K562 (cell line): ENCODE measurements at regions not wholly inside any gene's neighbourhood (a gene's known extent, or its start where the extent isn't known, plus 50 kb on each side); places are given as distances from the start of the nearest gene placed in this dataset.

Source experiments
- CTBP1 ChIP-seq: fragments of 450-650 bp; IDR thresholded peaks from 2 replicates; pipeline ENCODE4 v1.6.1; 2016; ENCODE audit warnings: borderline replicate concordance
- CTCF ChIP-seq, 3 experiments: IDR thresholded peaks in 2 of 3; conservative IDR thresholded peaks in 1 of 3; 2 replicates each; pipeline ENCODE4 v1.5.1; 2011 to 2012; ENCODE audit warnings: low read length in 3 of 3, mild to moderate bottlenecking in 3 of 3, control low read depth in 2 of 3, improper control_type of control experiment in 1 of 3, inconsistent platforms in 1 of 3, low read depth in 1 of 3, mixed read lengths in 1 of 3, moderate library complexity in 1 of 3; ENCODE audit not compliant: insufficient read depth in 2 of 3
- FOXM1 ChIP-seq, 2 experiments: fragments of 450-650 bp in 1 of 2; sonication (generic) in 1 of 2; formaldehyde crosslinking in 1 of 2; IDR thresholded peaks; 2 replicates each; pipeline versions ENCODE4 v1.6.1 to v1.9.0; 2017 to 2022; ENCODE audit warnings: low read depth in 2 of 2, mild to moderate bottlenecking in 2 of 2, missing genetic modification reagents in 1 of 2, moderate library complexity in 1 of 2
- JUND ChIP-seq, 2 experiments: IDR thresholded peaks; 2 replicates in 1 of 2; 3 replicates in 1 of 2; pipeline ENCODE4 v1.6.1; 2011; ENCODE audit warnings: borderline replicate concordance in 2 of 2, low read depth in 2 of 2, low read length in 2 of 2, improper control_type of control experiment in 1 of 2, missing biosample characterization in 1 of 2, missing genetic modification characterization in 1 of 2, missing genetic modification reagents in 1 of 2
- L3MBTL2 ChIP-seq: fragments of 450-650 bp; IDR thresholded peaks from 2 replicates; pipeline ENCODE4 v1.6.1; 2016; ENCODE audit warnings: mild to moderate bottlenecking, moderate library complexity
- NFE2L1 ChIP-seq: fragments of 450-650 bp; IDR thresholded peaks from 2 replicates; pipeline ENCODE4 v1.6.1; 2016; ENCODE audit warnings: missing genetic modification characterization, low read depth, mild to moderate bottlenecking, missing compliant biosample characterization, moderate library complexity, borderline replicate concordance
- POLR2A ChIP-seq: fragments of 450-650 bp; conservative IDR thresholded peaks from 2 replicates; pipeline ENCODE4 v1.6.1; 2016
- POLR2AphosphoS2 ChIP-seq: IDR thresholded peaks from 2 replicates; pipeline ENCODE4 v1.6.1; 2012; ENCODE audit warnings: low read length, improper control_type of control experiment
- SMC3 ChIP-seq: conservative IDR thresholded peaks from 2 replicates; pipeline ENCODE4 v1.6.1; 2011; ENCODE audit warnings: low read depth, low read length, improper control_type of control experiment; ENCODE audit not compliant: insufficient read depth
- TCF7 ChIP-seq: sonication (generic); IDR thresholded peaks from 2 replicates; pipeline ENCODE4 v1.6.1; 2016; ENCODE audit warnings: antibody characterized with exemption, borderline replicate concordance
- USF2 ChIP-seq: sonication (generic); formaldehyde crosslinking; IDR thresholded peaks from 2 replicates; pipeline ENCODE4 v1.5.0; 2020; ENCODE audit warnings: missing genetic modification reagents
- ZC3H4 ChIP-seq: sonication (generic); formaldehyde crosslinking; IDR thresholded peaks from 2 replicates; pipeline ENCODE4 v1.9.0; 2021; ENCODE audit warnings: missing genetic modification reagents, borderline replicate concordance
- ZFP30 ChIP-seq: fragments of 250-450 bp; sonication (Bioruptor Pico); IDR thresholded peaks from 2 replicates; pipeline ENCODE4 v1.8.0; 2022; ENCODE audit warnings: moderate library complexity, mild to moderate bottlenecking, inconsistent platforms, borderline replicate concordance
- ZFP36 ChIP-seq: fragments of 150-350 bp; IDR thresholded peaks from 2 replicates; pipeline ENCODE4 v1.6.1; 2018; ENCODE audit warnings: low read length, low read depth; ENCODE audit not compliant: partially characterized antibody

GRCh38 chr11:128291835-128292234 lies 295.5 kb downstream of the ETS1 start:
- TF ChIP-seq ZFP30 (CRISPR knock-in tag) (no peak), L3MBTL2 (no peak), ZFP36 (no peak), CTCF (IDR thresholded peaks at IDR 0.05 in 2 of 3, conservative IDR thresholded peaks at IDR 0.05 in 1 of 3; ENCODE audit: insufficient read depth in 2 of 3, low read depth in 1 of 3, low read length in 3 of 3) (no peak), NFE2L1 (tag) (no peak), POLR2AphosphoS2 (no peak), USF2 (CRISPR knock-in tag) (no peak), ZC3H4 (CRISPR knock-in tag) (no peak), SMC3 (no peak), CTBP1 (no peak), TCF7 (no peak), POLR2A (no peak), FOXM1 (IDR thresholded peaks at IDR 0.05; ENCODE audit: low read depth) (no peak), FOXM1 (CRISPR knock-in tag; IDR thresholded peaks at IDR 0.05; ENCODE audit: low read depth) (no peak), JUND (IDR thresholded peaks at IDR 0.05; ENCODE audit: borderline replicate concordance, low read depth, low read length) (no peak), JUND (tag; IDR thresholded peaks at IDR 0.05; ENCODE audit: borderline replicate concordance, low read depth, low read length) (no peak)
